GM10266 (cell line): ENCODE measurements at regions not wholly inside any gene's neighbourhood (a gene's known extent, or its start where the extent isn't known, plus 50 kb on each side); places are given as distances from the start of the nearest gene placed in this dataset.

ENCODE experiments used
- DNase-seq: peaks from one replicate; pipeline ENCODE4 v3.0.0; 2012; ENCODE audit errors: extremely low spot score
- TF ChIP-seq, protein P1 (sequence below): IDR thresholded peaks from 2 replicates; pipeline ENCODE4 v1.5.1; 2012; ENCODE audit warnings: mild to moderate bottlenecking, low read depth; ENCODE audit not compliant: control insufficient read depth, insufficient read depth; ENCODE audit errors: missing control alignments

DNA sequence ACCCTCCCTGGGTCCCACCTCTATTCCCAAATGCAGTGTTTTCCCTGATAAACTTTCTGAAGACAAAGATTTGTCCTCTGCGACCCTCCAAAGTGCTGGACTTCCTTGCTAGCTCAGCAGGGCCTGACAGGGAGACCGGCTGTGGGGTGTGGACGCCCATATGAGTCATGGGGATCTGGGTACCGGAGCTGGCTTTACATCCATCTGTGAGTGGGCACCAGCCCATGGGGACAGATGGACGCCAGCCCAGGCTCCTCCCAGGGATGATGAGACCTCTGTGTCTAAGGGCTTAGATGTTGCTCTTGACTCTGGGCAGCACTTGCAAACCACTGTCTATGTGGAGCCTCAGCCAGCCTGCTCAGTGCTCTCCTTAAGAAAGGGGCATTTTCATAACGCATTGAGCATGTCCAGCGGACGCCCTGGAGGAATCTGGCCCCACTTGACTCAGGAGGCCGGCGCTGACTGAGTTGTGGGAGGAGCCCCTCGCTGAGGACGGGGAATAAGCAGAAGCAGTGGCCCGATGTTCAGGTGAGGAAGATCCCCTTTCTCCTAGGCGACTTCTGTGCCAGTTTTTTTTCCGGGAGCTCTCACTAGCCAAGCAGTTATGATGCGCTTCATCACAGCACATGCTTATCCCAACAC, 229.4 kb upstream of the MYT1L start:
- TF ChIP-seq, protein P1, sequence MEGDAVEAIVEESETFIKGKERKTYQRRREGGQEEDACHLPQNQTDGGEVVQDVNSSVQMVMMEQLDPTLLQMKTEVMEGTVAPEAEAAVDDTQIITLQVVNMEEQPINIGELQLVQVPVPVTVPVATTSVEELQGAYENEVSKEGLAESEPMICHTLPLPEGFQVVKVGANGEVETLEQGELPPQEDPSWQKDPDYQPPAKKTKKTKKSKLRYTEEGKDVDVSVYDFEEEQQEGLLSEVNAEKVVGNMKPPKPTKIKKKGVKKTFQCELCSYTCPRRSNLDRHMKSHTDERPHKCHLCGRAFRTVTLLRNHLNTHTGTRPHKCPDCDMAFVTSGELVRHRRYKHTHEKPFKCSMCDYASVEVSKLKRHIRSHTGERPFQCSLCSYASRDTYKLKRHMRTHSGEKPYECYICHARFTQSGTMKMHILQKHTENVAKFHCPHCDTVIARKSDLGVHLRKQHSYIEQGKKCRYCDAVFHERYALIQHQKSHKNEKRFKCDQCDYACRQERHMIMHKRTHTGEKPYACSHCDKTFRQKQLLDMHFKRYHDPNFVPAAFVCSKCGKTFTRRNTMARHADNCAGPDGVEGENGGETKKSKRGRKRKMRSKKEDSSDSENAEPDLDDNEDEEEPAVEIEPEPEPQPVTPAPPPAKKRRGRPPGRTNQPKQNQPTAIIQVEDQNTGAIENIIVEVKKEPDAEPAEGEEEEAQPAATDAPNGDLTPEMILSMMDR: no peak
- DNase-seq: no peak

DNA sequence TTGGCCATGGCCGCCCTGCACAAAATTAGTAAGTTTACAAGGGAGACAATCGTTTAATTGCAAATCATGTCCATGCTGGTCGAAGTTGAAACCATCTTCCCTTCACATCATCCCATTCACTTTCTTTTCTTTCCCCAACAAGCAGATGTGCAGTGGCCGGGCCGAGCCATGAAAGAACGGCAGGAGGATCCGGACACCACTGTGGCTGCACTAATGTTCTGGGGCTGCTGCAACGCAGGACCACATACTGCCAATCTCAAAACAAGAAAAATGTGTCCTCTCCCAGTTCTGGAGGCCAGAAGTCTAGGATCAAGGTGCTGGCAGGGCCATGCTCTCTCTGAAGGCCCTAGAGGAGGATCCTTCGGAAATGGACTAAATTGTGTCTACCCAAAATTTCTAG, 227.4 kb upstream of the MYT1L start:
- DNase-seq: no peak
- TF ChIP-seq, protein P1: no peak

DNA sequence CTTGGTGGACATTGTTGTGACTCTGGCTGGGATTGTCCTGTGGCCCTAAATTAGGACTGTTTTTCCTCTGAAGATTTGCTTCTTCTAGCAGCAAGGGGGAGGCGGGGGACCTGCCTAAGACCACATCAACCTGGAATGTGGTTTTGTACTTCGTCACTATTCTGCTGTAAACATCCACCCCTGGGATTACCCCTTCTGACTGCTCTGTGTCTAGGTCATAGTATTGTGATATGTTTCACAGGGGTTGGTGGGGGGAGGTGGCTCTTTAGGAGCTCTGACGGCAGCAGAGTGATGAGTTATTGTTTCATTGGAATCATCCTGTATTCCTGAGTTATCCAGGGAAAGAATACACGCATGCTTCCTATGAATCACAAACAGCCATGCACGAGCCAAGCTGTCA, 226.4 kb upstream of the MYT1L start:
- no peak for DNase-seq
- TF ChIP-seq, protein P1: no peak

DNA sequence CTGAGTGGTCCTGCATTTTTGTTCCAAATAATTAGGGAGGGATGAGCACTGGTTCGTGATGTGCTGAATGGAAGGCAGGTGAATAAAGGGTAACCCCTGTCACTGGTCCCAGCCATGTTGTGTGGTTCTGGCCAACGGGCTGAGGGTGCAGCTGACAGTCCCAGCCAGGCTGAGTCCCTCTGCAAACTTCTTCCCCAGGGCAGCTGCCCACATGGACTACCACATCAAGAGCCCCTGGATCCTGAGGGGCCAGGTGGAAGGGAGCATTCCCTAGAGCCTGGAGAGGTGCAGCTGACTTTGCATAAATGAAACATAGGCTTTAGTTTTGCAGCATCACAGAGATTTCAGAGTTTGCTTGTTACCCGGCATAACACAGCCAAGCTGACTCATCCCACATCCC, 219.8 kb upstream of the MYT1L start:
- TF ChIP-seq, protein P1: no peak

DNA sequence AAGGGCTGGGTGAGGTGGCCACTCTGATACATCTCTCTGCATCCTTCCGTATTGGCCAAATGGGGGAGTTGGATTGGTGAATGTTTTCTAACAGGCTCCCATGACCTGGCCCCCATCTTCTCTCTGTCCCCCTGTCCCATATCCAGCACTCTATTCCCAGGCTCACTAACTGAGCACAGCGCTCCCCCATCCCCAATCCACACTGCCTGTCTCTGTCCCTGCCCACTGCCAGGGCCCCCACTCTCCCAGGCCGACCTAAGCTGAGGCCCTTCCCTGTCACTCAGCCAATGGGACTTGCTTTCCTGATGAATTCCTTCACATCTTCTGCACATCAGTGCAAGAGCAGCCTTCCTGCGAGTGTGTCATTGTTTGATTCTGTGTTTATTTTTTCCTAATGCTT, 216.8 kb upstream of the MYT1L start:
- TF ChIP-seq, protein P1: no peak
- DNase-seq: no peak

More for the DNA sequence above, 219.8 kb upstream of the MYT1L start:
- no peak for DNase-seq

DNA sequence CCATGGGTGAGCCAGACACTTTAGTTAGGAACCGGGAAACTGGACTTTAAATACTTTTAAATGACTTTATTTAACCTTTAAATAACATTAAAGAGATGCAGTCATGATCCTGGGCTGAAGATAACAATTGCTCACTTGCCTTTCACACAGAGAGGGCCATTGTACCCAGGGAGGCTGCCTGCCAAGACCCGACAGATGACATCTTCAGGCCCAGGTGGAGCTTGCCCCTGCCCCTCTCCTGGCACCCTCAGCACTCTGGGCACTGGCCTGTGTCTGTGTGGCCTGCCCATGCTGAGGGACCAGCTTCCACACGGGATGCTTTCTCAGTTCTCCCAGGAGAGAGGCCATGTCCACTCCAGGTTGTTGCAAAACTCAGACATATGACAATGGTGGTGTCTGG, 216.4 kb upstream of the MYT1L start:
- TF ChIP-seq, protein P1: no peak
- no peak for DNase-seq

DNA sequence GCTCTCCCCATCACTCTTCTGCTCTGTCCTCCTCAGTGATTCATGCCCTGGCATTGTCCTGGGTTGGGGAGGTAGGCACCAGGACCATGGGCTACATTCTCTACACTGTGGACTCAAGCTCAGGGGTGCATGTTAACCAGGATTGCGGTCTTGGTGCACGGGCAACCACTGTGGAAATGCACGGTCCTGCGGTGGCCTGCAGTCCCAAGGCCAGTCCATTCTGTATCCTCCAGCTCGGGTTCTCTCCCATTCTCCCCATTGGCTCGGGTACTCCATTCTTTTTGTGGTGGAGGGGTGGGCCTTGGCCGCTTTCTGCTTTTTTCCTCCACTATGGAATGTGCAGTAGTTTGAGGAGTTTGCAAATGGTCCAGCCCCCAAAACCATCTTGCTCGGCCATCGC, 215.0 kb upstream of the MYT1L start:
- TF ChIP-seq, protein P1: no peak
- DNase-seq: no peak
